HG03135 (cell line): ENCODE measurements at regions not wholly inside any gene's neighbourhood (a gene's known extent, or its start where the extent isn't known, plus 50 kb on each side); places are given as distances from the start of the nearest gene placed in this dataset.
"Not testable (repeated sequence)": the region's sequence is repeated elsewhere in the genome, so short reads cannot be mapped to it uniquely, and the experiment has no call there.

Experiments used
- ATAC-seq: cut with Tn5 transposase; IDR thresholded peaks from one replicate; pipeline ENCODE4 v1.9.1; 2021; ENCODE audit warnings: mild to moderate bottlenecking, moderate library complexity; ENCODE audit not compliant: unreplicated experiment

- no peak for ATAC-seq
Observed at GRCh38 chr5:111836426-111836825, 79.4 kb upstream of the NREP start.

- no peak for ATAC-seq
Observed at GRCh38 chr5:111834926-111835599, 78.1 kb upstream of the NREP start.

- no peak for ATAC-seq
Observed at GRCh38 chr5:111830333-111830732, 73.3 kb upstream of the NREP start.

GRCh38 chr5:111829701-111830100 is 72.7 kb upstream of the NREP start:
- no peak for ATAC-seq

GRCh38 chr5:111826064-111826463 is 69.1 kb upstream of the NREP start:
- ATAC-seq, result no peak

- no peak for ATAC-seq
Observed at GRCh38 chr5:111820072-111820471, 63.1 kb upstream of the NREP start.

- ATAC-seq, result not testable (repeated sequence)
Observed at GRCh38 chr5:111819028-111819427, 62.0 kb upstream of the NREP start.

- ATAC-seq, result no peak
Observed at GRCh38 chr5:111813537-111813936, 56.5 kb upstream of the NREP start.

GRCh38 chr5:111810112-111810511 is 53.1 kb upstream of the NREP start:
- no peak for ATAC-seq
